Neural cell (in vitro differentiated cells): ENCODE measurements at regions not wholly inside any gene's neighbourhood (a gene's known extent, or its start where the extent isn't known, plus 50 kb on each side); places are given as distances from the start of the nearest gene placed in this dataset.

Source experiments
- EP300 ChIP-seq: fragments of 450-650 bp; conservative IDR thresholded peaks from 2 replicates; pipeline ENCODE4 v1.6.1; 2014; ENCODE audit warnings: antibody characterized with exemption, mild to moderate bottlenecking, moderate library complexity; ENCODE audit not compliant: poor library complexity, severe bottlenecking
- RAD21 ChIP-seq: fragments of 450-650 bp; conservative IDR thresholded peaks from 2 replicates; pipeline ENCODE4 v1.6.1; 2014; ENCODE audit warnings: antibody characterized with exemption, mild to moderate bottlenecking, moderate library complexity
- TF ChIP-seq, protein P1 (sequence below): fragments of 450-650 bp; IDR thresholded peaks from 2 replicates; pipeline ENCODE4 v1.5.1; 2014; ENCODE audit warnings: antibody characterized with exemption, mild to moderate bottlenecking, moderate library complexity; ENCODE audit not compliant: poor library complexity, severe bottlenecking

DNA sequence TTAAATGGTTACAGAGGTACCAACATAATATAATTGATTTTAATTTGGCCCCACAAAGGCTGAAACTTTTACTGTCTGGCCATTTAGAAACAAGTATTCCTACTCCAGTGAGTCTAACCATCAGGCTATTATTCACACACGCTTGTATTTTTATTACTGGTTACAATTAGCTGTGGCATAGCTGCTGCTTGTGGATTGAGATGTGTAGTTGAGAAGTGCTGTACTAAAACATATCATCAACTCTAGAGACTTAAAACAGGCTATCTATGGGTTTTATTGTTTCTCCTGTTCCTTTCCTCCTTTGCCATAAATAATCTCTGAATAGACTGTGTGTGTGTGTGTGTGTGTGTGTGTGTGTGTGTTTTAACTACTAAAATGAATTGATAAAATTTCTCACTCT is 530.2 kb downstream of the CCDC85A start:
- TF ChIP-seq, protein P1, sequence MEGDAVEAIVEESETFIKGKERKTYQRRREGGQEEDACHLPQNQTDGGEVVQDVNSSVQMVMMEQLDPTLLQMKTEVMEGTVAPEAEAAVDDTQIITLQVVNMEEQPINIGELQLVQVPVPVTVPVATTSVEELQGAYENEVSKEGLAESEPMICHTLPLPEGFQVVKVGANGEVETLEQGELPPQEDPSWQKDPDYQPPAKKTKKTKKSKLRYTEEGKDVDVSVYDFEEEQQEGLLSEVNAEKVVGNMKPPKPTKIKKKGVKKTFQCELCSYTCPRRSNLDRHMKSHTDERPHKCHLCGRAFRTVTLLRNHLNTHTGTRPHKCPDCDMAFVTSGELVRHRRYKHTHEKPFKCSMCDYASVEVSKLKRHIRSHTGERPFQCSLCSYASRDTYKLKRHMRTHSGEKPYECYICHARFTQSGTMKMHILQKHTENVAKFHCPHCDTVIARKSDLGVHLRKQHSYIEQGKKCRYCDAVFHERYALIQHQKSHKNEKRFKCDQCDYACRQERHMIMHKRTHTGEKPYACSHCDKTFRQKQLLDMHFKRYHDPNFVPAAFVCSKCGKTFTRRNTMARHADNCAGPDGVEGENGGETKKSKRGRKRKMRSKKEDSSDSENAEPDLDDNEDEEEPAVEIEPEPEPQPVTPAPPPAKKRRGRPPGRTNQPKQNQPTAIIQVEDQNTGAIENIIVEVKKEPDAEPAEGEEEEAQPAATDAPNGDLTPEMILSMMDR: no peak
- TF ChIP-seq RAD21 (no peak), EP300 (no peak)
